Keratinocyte (primary cell): ENCODE measurements at regions not wholly inside any gene's neighbourhood (a gene's known extent, or its start where the extent isn't known, plus 50 kb on each side); places are given as distances from the start of the nearest gene placed in this dataset.
A peak's percentile ranks its signal among the peaks of the same experiment; 100 is the strongest.

Experiments used
- DNase-seq: peaks from one replicate; pipeline ENCODE4 v3.0.0-alpha.2; 2011; ENCODE audit warnings: low read depth, missing footprints, low spot score
- FAIRE-seq: peaks from 2 replicates; lab custom pipeline; 2011; peaks lifted over from hg19 to GRCh38; lab: Jason Lieb, UNC
- H2AFZ ChIP-seq: 2 replicates; pipeline ENCODE4 v1.6.0; 2012; ENCODE audit warnings: low read length, control low read depth, inconsistent platforms; ENCODE audit not compliant: control insufficient read depth
- H3K27ac ChIP-seq: 2 replicates; pipeline ENCODE4 v1.5.1; 2011; ENCODE audit warnings: low read length; ENCODE audit not compliant: control insufficient read depth, insufficient read depth
- H3K27me3 ChIP-seq: 3 replicates; pipeline ENCODE4 v1.6.0; 2011; ENCODE audit warnings: low read length; ENCODE audit not compliant: control insufficient read depth, insufficient read depth; ENCODE audit errors: extremely low read depth
- H3K36me3 ChIP-seq, 2 experiments: 2 replicates in 1 of 2; 3 replicates in 1 of 2; pipeline ENCODE4 v1.5.1; 2011; ENCODE audit warnings: low read length in 2 of 2, mild to moderate bottlenecking in 1 of 2; ENCODE audit not compliant: control insufficient read depth in 2 of 2, insufficient read depth in 2 of 2; ENCODE audit errors: extremely low read depth in 1 of 2
- H3K4me1 ChIP-seq: 3 replicates; pipeline ENCODE4 v1.5.1; 2011; ENCODE audit warnings: low read length; ENCODE audit not compliant: control insufficient read depth, insufficient read depth; ENCODE audit errors: extremely low read depth
- H3K4me2 ChIP-seq: 3 replicates; pipeline ENCODE4 v1.6.0; 2011; ENCODE audit warnings: low read depth, low read length; ENCODE audit not compliant: control insufficient read depth, insufficient read depth; ENCODE audit errors: extremely low read depth
- H3K4me3 ChIP-seq, 3 experiments: fragments of 200-600 bp in 1 of 3; sonication (generic) in 1 of 3; 2 replicates in 2 of 3; 3 replicates in 1 of 3; pipeline ENCODE4 v1.5.1; 2011 to 2016; ENCODE audit warnings: low read length in 3 of 3, mild to moderate bottlenecking in 3 of 3, control low read depth in 2 of 3, inconsistent platforms in 1 of 3, low read depth in 1 of 3, mixed read lengths in 1 of 3, mixed run types in 1 of 3, moderate library complexity in 1 of 3; ENCODE audit not compliant: control insufficient read depth in 2 of 3, insufficient read depth in 2 of 3; ENCODE audit errors: extremely low read depth in 1 of 3
- H3K79me2 ChIP-seq: 2 replicates; pipeline ENCODE4 v1.6.0; 2012; ENCODE audit warnings: low read length; ENCODE audit not compliant: control insufficient read depth, insufficient read depth
- H3K9ac ChIP-seq: 3 replicates; pipeline ENCODE4 v1.6.0; 2011; ENCODE audit warnings: low read length; ENCODE audit not compliant: control insufficient read depth, insufficient read depth; ENCODE audit errors: extremely low read depth
- H3K9me1 ChIP-seq: 3 replicates; pipeline ENCODE4 v1.6.0; 2011; ENCODE audit warnings: low read length; ENCODE audit not compliant: control insufficient read depth, insufficient read depth; ENCODE audit errors: extremely low read depth
- H3K9me3 ChIP-seq: 2 replicates; pipeline ENCODE4 v1.5.1; 2012; ENCODE audit warnings: low read depth, low read length; ENCODE audit not compliant: control insufficient read depth
- H4K20me1 ChIP-seq: 3 replicates; pipeline ENCODE4 v1.6.0; 2011; ENCODE audit warnings: low read length; ENCODE audit not compliant: control insufficient read depth, insufficient read depth; ENCODE audit errors: extremely low read depth
- CTCF ChIP-seq, 3 experiments: IDR thresholded peaks in 1 of 3; conservative IDR thresholded peaks in 1 of 3; optimal IDR thresholded peaks in 1 of 3; 2 replicates in 2 of 3; 3 replicates in 1 of 3; pipeline versions ENCODE3 to v1.5.1; 2011; ENCODE audit warnings: low read length in 3 of 3, mild to moderate bottlenecking in 3 of 3, moderate library complexity in 2 of 3, control low read depth in 1 of 3, inconsistent platforms in 1 of 3; ENCODE audit not compliant: insufficient read depth in 2 of 3; ENCODE audit errors: extremely low read depth in 1 of 3
- EZH2 ChIP-seq: IDR thresholded peaks from one replicate; pipeline ENCODE4 v1.6.1; 2012; ENCODE audit warnings: inconsistent platforms, mild to moderate bottlenecking, low read length, moderate library complexity
- dilution Hi-C: fragments of 300-500 bp; cut with MboI; formaldehyde crosslinking; loops from one replicate; pipeline ENCODE4 v1.7.0; 2020; ENCODE audit warnings: low sequenced_read_pairs; ENCODE audit not compliant: extremely low pct_ligation_motif_present

GRCh38 chr12:75651342-75651695, 139.9 kb upstream of the KRR1 start:
- no peaks in the 10 kb centered on the region for H3K27me3 ChIP-seq
- DNase-seq, result peak; percentile 61
- peak overlapping the region; percentile 42 for H3K9ac ChIP-seq
- H3K27ac ChIP-seq, result peak overlapping the region; percentile 72
- FAIRE-seq, result peak; percentile 92
- H4K20me1 ChIP-seq, result no peaks in the 10 kb centered on the region
- peak overlapping the region; percentile 44 for H3K4me2 ChIP-seq
- no peak overlapping the region for H3K4me3 ChIP-seq
- peak overlapping the region; percentile 42 for H2AFZ ChIP-seq
- H3K36me3 ChIP-seq, result peaks cover 0 to 4% of the 10 kb centered on the region in 2 experiments
- TF ChIP-seq EZH2 (no peak), CTCF (optimal IDR thresholded peaks at IDR 0.05 in 1 of 3, IDR thresholded peaks at IDR 0.05 in 1 of 3, conservative IDR thresholded peaks at IDR 0.05 in 1 of 3; ENCODE audit: extremely low read depth in 1 of 3, insufficient read depth in 2 of 3, low read length in 3 of 3) (no peak)
- H3K9me1 ChIP-seq, result no peaks in the 10 kb centered on the region
- peaks cover 26% of the 10 kb centered on the region for H3K4me1 ChIP-seq
- dilution Hi-C loops, result no loop called here
- no peaks in the 10 kb centered on the region for H3K79me2 ChIP-seq
- no peaks in the 10 kb centered on the region for H3K9me3 ChIP-seq

GRCh38 chr12:75650595-75651341, 139.4 kb upstream of the KRR1 start:
- H3K4me2 ChIP-seq, result peak overlapping the region; percentile 44
- H4K20me1 ChIP-seq, result no peaks in the 10 kb centered on the region
- peaks cover 20% of the 10 kb centered on the region for H3K4me1 ChIP-seq
- peak overlapping the region; percentile 42 for H3K9ac ChIP-seq
- no peaks in the 10 kb centered on the region for H3K9me1 ChIP-seq
- H2AFZ ChIP-seq, result peak overlapping the region; percentile 38
- H3K4me3 ChIP-seq, result no peak overlapping the region
- H3K79me2 ChIP-seq, result no peaks in the 10 kb centered on the region
- DNase-seq (no peak), FAIRE-seq (no peak)
- no peak for TF ChIP-seq EZH2
- no peak for TF ChIP-seq CTCF (optimal IDR thresholded peaks at IDR 0.05 in 1 of 3, IDR thresholded peaks at IDR 0.05 in 1 of 3, conservative IDR thresholded peaks at IDR 0.05 in 1 of 3; ENCODE audit: extremely low read depth in 1 of 3, insufficient read depth in 2 of 3, low read length in 3 of 3)
- peak overlapping the region; percentile 72 for H3K27ac ChIP-seq
- H3K9me3 ChIP-seq, result no peaks in the 10 kb centered on the region
- H3K36me3 ChIP-seq, result peaks cover 0 to 4% of the 10 kb centered on the region in 2 experiments
- dilution Hi-C loops, result no loop called here
- H3K27me3 ChIP-seq, result no peaks in the 10 kb centered on the region
